HepG2 (cell line): ENCODE measurements at regions not wholly inside any gene's neighbourhood (a gene's known extent, or its start where the extent isn't known, plus 50 kb on each side); places are given as distances from the start of the nearest gene placed in this dataset.
"Not testable (repeated sequence)": the region's sequence is repeated elsewhere in the genome, so short reads cannot be mapped to it uniquely, and the experiment has no call there.

Source experiments
- ATAC-seq: fragments of 200-7000 bp; cut with Tn5 transposase; 3 replicates; pipeline ENCODE4 v1.9.1; 2020; ENCODE audit warnings: mild to moderate bottlenecking, moderate library complexity
- BruUV-seq: library from RNA; stranded (reverse); fragments of 400-500 nt; replicated peaks from 2 replicates; lab custom pipeline; 2021; lab: Mats Ljungman, UMichigan
- CTCF ChIA-PET: fragments of 300-600 bp; formaldehyde crosslinking; extraction: SDS; loops from one replicate; lab custom pipeline; 2021; ENCODE audit warnings: low total read pairs, inconsistent platforms, low intra/inter-chr PET ratio; lab: Yijun Ruan, JAX
- POLR2A ChIA-PET: fragments of 350-600 bp; sonication (Branson Sonifier 250); formaldehyde crosslinking; loops from one replicate; lab custom pipeline; 2020; ENCODE audit warnings: antibody characterized with exemption, inconsistent platforms; lab: Yijun Ruan, JAX
- DNase-seq: peaks from one replicate; pipeline ENCODE4 v3.0.0-alpha.2; 2015; ENCODE audit warnings: low spot score
- FAIRE-seq: peaks from 3 replicates; lab custom pipeline; 2011; peaks lifted over from hg19 to GRCh38; lab: Jason Lieb, UNC
- H2AFZ ChIP-seq: one replicate; pipeline ENCODE4 v1.6.1; 2011; ENCODE audit warnings: low read length, inconsistent platforms
- H3K27ac ChIP-seq: fragments of 300-600 bp; 3 replicates; pipeline ENCODE4 v1.8.0; 2011; ENCODE audit warnings: mixed run types, mild to moderate bottlenecking, mixed read lengths, low read length, inconsistent platforms; ENCODE audit not compliant: insufficient read depth; ENCODE audit errors: extremely low read length
- H3K27me3 ChIP-seq, 2 experiments: fragments of 200-600 bp in 1 of 2; 2 replicates in 1 of 2; 3 replicates in 1 of 2; pipeline versions ENCODE4 v1.6.0 to v1.8.0; 2011; ENCODE audit warnings: low read length in 2 of 2, mild to moderate bottlenecking in 2 of 2, moderate library complexity in 2 of 2, inconsistent platforms in 1 of 2; ENCODE audit not compliant: insufficient read depth in 2 of 2, control insufficient read depth in 1 of 2
- H3K36me3 ChIP-seq, 2 experiments: fragments of 200-600 bp in 1 of 2; replicated peaks in 1 of 2; 2 replicates in 1 of 2; 3 replicates in 1 of 2; pipeline versions ENCODE4 v1.5.1 to v1.8.0; 2011; ENCODE audit warnings: low read length in 2 of 2, inconsistent platforms in 1 of 2; ENCODE audit not compliant: insufficient read depth in 2 of 2, control insufficient read depth in 1 of 2
- H3K4me1 ChIP-seq: 2 replicates; pipeline ENCODE4 v1.5.1; 2012; ENCODE audit warnings: low read length, inconsistent platforms; ENCODE audit not compliant: insufficient read depth
- H3K4me2 ChIP-seq: 2 replicates; pipeline ENCODE4 v1.6.0; 2011; ENCODE audit warnings: low read depth, low read length, inconsistent platforms
- H3K4me3 ChIP-seq, 3 experiments: fragments of 200-600 bp in 1 of 3; sonication (generic), shearing (Covaris generic) in 1 of 3; replicated peaks in 1 of 3; 2 replicates each; pipeline ENCODE4 v1.5.1; 2011 to 2016; ENCODE audit warnings: low read length in 3 of 3, inconsistent platforms in 2 of 3, low read depth in 2 of 3, mild to moderate bottlenecking in 2 of 3, control low read depth in 1 of 3, mixed read lengths in 1 of 3; ENCODE audit not compliant: insufficient read depth in 1 of 3
- H3K79me2 ChIP-seq: one replicate; pipeline ENCODE4 v1.6.1; 2011; ENCODE audit warnings: low read length, inconsistent platforms; ENCODE audit not compliant: insufficient read depth
- H3K9ac ChIP-seq: 2 replicates; pipeline ENCODE4 v1.6.0; 2011; ENCODE audit warnings: mild to moderate bottlenecking, low read depth, low read length, inconsistent platforms; ENCODE audit not compliant: insufficient read depth
- H3K9me3 ChIP-seq: 2 replicates; pipeline ENCODE4 v1.5.1; 2012; ENCODE audit warnings: mild to moderate bottlenecking, low read length
- H4K20me1 ChIP-seq: 2 replicates; pipeline ENCODE4 v1.6.0; 2011; ENCODE audit warnings: inconsistent platforms, mild to moderate bottlenecking, low read length, moderate library complexity; ENCODE audit not compliant: insufficient read depth
- WGBS: methylation state at CpG from one replicate; pipeline ENCODE4 v1.1.6; 2017; ENCODE audit warnings: low lambda C conversion rate; 5-methylcytosine and 5-hydroxymethylcytosine counted together
- in situ Hi-C: cut with HindIII; loops from 2 replicates; pipeline ENCODE4 v1.10.0; 2017; ENCODE audit warnings: low pct_unique_long_range_greater_than_20kb; ENCODE audit not compliant: extremely low pct_ligation_motif_present
- intact Hi-C: fragments of 100-400 bp; cut with micrococcal nuclease; formaldehyde crosslinking; loops from one replicate; pipeline ENCODE4 v1.10.0; 2022; ENCODE audit not compliant: unreplicated experiment
- TF ChIP-seq, protein P1 (sequence below), 2 experiments: fragments of 450-650 bp in 1 of 2; sonication (generic) in 1 of 2; formaldehyde crosslinking in 1 of 2; IDR thresholded peaks; 2 replicates each; pipeline versions ENCODE4 v1.6.1 to v1.8.0; 2016 to 2022; ENCODE audit warnings: antibody characterized with exemption in 1 of 2, mild to moderate bottlenecking in 1 of 2, missing genetic modification reagents in 1 of 2

DNA sequence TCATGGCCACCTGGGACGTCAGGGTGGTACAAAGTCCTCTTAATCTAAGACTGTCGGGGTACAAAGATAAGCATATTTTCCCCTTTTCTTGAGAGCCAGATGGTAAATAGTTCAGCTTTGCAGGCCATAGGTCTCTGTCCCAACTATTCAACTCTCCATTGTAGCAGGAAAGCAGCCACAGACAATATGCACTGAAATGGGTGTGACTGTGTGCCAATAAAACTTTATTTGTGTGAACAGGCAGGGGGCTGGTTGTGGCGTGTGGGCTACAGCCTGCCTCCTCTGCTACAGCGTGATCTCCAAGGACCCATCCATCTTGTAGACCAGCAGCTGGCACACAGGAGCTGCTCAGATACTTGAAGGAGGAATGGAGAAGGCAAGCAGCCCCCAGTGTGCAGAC is 73.2 kb upstream of the CLEC6A start:
- FAIRE-seq, H3K79me2 ChIP-seq, ATAC-seq, BruUV-seq, H3K27me3 ChIP-seq, H4K20me1 ChIP-seq, H3K4me2 ChIP-seq, POLR2A ChIA-PET, intact Hi-C loops, DNase-seq, H3K27ac ChIP-seq, H2AFZ ChIP-seq, H3K4me3 ChIP-seq, in situ Hi-C loops, H3K9me3 ChIP-seq, H3K4me1 ChIP-seq, CTCF ChIA-PET, H3K9ac ChIP-seq, H3K36me3 ChIP-seq: not testable (repeated sequence)
- 13% methylated on average over 4 of the region's 4 CpGs for WGBS
- TF ChIP-seq, protein P1, sequence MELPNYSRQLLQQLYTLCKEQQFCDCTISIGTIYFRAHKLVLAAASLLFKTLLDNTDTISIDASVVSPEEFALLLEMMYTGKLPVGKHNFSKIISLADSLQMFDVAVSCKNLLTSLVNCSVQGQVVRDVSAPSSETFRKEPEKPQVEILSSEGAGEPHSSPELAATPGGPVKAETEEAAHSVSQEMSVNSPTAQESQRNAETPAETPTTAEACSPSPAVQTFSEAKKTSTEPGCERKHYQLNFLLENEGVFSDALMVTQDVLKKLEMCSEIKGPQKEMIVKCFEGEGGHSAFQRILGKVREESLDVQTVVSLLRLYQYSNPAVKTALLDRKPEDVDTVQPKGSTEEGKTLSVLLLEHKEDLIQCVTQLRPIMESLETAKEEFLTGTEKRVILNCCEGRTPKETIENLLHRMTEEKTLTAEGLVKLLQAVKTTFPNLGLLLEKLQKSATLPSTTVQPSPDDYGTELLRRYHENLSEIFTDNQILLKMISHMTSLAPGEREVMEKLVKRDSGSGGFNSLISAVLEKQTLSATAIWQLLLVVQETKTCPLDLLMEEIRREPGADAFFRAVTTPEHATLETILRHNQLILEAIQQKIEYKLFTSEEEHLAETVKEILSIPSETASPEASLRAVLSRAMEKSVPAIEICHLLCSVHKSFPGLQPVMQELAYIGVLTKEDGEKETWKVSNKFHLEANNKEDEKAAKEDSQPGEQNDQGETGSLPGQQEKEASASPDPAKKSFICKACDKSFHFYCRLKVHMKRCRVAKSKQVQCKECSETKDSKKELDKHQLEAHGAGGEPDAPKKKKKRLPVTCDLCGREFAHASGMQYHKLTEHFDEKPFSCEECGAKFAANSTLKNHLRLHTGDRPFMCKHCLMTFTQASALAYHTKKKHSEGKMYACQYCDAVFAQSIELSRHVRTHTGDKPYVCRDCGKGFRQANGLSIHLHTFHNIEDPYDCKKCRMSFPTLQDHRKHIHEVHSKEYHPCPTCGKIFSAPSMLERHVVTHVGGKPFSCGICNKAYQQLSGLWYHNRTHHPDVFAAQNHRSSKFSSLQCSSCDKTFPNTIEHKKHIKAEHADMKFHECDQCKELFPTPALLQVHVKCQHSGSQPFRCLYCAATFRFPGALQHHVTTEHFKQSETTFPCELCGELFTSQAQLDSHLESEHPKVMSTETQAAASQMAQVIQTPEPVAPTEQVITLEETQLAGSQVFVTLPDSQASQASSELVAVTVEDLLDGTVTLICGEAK (IDR thresholded peaks at IDR 0.05) = not testable (repeated sequence)
- TF ChIP-seq, protein P1 (CRISPR knock-in tag; IDR thresholded peaks at IDR 0.05) = peak; percentile 80

DNA sequence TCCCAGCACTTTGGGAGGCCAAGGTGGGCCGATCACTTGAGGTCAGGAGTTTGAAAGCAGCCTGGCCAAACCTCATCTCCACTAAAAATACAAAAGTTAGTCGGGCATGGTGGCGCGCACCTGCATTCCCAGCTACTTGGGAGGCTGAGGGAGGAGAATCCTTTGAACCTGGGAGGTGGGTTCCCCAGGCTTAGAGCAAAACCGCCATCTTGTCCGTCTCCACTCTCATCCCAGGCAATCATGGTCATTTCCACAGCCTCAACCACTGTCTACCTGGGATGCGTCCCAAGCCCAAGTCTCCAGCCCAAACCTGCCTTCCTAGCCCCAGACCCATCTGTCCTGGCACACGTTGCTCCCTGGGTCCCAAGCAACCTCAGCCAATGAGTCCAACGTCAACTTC is 71.1 kb upstream of the CLEC6A start:
- H4K20me1 ChIP-seq, H3K4me3 ChIP-seq, H3K79me2 ChIP-seq, in situ Hi-C loops, CTCF ChIA-PET, intact Hi-C loops, FAIRE-seq, H3K4me2 ChIP-seq, H3K27me3 ChIP-seq, H2AFZ ChIP-seq, DNase-seq, H3K9ac ChIP-seq, ATAC-seq, H3K27ac ChIP-seq, H3K9me3 ChIP-seq, H3K36me3 ChIP-seq, BruUV-seq, H3K4me1 ChIP-seq, POLR2A ChIA-PET: not testable (repeated sequence)
- WGBS = 30% methylated on average over 6 of the region's 9 CpGs

DNA sequence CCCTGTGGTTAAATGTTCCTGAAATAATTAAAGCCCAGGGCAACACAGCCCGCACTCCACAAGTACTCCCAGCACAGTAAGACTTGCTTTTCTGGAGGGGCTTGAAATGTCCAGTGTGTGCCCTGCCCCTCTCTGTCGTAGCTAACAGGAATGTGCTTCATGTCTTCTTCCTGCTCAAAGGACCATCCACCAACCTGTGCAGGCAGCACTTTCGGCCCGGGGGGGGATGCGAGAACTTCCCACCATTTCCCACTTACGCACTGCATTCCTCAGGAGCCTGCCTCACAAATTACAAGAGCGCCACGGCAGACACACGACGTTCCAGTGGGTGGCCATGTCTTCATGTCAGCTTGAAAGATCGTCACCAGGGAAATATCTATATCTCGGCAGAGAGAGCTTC is 70.3 kb upstream of the CLEC6A start:
- CTCF ChIA-PET, POLR2A ChIA-PET: not testable (repeated sequence)

More for the DNA sequence above, 70.3 kb upstream of the CLEC6A start:
- H3K4me3 ChIP-seq, H2AFZ ChIP-seq, H3K36me3 ChIP-seq, H3K9ac ChIP-seq, H3K4me2 ChIP-seq, ATAC-seq, H3K4me1 ChIP-seq, FAIRE-seq, H3K79me2 ChIP-seq, BruUV-seq, H4K20me1 ChIP-seq, in situ Hi-C loops, H3K27ac ChIP-seq, H3K9me3 ChIP-seq, intact Hi-C loops, H3K27me3 ChIP-seq, DNase-seq: not testable (repeated sequence)
- 40% methylated on average over 2 of the region's 12 CpGs for WGBS
